CMK (cell line): ENCODE measurements at regions not wholly inside any gene's neighbourhood (a gene's known extent, or its start where the extent isn't known, plus 50 kb on each side); places are given as distances from the start of the nearest gene placed in this dataset.

Source experiments
- DNase-seq: peaks from one replicate; pipeline ENCODE4 v3.0.0-alpha.2; 2010; ENCODE audit warnings: low read depth

DNA sequence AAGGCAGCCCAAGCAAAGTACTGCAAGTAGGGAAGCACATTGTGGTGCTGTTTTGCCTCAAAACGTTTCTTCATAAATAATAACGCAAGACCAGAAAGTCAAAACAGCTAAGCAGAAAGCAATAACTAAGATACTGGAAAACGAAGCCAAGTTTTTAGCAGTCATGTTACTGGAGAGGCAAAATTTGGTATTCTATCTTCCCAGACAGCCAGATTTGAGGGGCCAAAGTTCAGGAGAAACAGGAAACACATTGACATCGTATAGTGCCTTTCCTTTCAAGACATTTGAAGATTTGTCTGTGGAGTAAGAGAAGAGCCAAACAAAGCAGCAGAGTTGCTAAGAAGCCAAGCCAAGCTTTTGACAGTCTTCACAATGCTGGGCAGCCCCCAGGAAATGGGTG, 843.6 kb upstream of the NECTIN3 start:
- DNase-seq: no peak

DNA sequence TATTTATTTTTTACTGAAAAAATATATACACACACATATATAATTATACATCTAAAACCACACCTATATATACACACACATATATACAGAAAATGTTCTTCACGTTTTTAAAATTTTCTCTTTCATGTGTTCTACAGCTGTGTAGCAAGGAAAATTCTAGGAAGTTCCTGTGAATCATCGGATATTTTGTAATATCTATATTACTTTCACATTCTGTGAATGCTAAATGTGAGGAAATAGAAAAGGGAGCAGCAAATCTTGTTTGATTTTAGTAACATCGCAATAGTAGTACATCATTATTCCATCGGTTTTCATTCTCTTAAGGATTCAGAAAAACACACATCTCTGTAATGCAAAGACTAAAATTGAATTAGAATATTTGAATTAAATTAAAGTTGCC, 836.8 kb upstream of the NECTIN3 start:
- no peak for DNase-seq

DNA sequence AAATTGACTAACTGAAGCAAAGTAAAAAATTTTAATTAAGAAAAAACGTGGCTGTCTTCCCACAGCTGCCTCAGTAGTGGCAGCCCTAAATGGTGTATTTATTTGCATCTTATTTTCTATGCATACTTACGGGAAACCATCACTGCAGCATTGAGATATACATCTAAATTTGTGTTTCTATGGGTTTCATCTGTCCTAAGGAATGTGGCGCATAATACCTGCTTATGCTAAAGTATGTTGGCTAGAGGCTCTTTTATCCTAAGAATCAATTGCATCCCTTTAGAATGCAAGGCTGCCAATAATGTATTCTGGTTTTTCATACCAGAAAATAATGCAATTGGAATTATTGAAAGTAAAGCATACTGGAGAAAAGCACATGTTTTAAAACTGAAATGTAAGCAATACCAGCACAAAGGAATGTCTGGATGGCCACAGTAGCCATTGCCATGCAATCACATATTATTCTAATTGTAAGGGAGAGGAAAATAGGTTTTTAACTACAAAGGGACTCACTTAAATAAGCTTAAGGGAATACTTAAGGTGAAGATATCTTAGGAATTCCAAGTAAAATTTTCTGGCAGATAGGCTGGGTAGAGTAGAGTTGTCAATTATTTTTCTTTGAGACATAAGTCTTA, 834.5 kb upstream of the NECTIN3 start:
- no peak for DNase-seq

DNA sequence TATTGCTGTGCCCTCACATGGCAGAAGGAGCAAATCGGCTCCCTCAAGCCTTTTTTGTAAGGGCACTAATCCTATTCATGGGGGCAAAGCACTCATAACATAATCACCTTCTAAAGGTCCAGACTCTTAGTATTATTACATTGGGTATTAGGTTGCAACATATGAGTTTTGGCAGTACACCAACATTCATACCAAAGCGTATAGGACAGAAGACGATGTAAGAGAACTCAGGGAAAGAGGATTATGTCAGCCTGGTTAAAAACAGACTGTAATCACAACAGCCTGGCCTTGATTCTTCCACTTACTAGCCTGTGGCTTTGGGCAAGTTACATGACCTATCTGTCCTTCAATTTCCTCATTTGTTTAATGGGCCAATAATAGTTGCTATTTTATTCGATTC, 828.5 kb upstream of the NECTIN3 start:
- no peak for DNase-seq

DNA sequence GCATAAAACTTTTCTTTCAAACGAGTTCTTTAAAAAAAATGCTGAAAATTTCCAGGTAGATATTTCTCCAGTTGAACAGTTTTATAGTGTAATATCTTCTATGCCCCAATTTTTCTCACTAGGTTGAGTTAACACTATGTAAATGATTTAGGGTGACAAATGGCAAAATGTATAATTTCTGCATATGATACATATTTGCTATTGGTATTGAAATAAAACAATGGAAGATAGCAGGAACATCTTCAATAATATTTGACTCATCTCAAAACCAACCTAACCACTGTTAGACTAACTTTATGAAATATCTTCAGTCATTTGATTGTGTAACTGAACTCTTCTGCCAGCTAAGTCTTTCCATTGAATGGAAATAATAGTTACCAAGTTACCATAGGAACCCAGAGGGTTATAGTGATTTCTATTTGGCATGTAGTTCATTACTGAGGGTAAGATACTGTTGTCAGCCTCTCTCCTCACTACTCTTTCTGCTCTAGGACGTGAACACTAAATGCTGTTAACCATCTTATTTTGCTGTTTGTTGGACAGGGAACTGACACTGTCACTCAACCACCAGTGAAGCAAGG, 824.7 kb upstream of the NECTIN3 start:
- no peak for DNase-seq

DNA sequence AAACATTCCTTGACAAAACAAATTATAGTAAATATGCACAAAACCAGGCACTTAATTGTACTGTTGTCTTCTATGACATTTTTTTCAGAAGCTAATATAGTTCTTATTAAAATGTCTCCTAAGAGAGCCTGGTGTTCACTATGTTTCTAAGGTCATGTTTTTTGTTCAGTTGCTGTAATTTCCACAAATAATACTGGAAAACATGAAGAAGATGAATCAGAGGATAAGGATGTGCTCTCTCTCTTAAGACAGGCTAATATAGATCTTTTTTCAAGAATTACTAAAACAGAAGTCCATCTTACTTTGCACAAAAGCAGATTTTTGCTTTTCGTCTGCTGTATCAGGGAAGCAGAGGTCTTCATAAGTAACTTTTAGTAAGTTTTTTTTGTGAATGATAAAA, 823.0 kb upstream of the NECTIN3 start:
- DNase-seq: no peak

DNA sequence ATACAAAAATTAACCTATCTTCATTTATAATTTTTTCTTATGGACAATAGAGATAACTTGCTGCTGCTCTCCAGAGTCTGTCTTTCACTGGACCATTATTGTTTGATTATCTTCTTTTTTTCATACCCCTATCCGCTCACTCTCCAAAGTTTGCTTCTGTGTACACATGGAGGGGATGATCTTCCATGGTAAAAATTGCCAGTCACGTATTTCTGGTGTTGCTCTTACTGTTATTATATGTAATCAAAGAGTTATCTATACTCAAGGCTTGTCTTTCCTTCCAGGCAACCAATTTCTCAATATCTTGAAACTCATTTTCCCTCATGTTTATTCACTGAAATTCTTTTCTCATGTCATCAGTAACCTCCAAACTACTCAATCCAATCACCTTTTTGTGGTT, 817.8 kb upstream of the NECTIN3 start:
- no peak for DNase-seq

DNA sequence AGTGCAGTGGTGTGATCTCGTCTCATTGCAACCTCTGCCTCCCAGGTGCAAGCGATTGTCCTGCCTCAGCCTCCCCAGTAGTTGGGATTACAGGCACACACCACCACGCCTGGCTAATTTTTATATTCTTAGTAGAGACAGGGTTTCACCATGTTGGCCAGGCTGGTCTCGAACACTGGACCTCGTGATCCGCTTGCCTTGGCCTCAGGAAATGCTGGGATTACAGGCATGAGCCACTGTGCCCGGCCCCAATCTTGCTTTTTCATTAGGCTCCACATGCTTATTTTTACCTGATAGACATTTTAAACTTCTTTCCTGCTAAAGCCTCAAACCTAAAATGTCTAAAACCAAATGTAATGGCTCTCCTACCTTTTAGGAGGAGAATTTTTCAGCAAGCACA, 817.0 kb upstream of the NECTIN3 start:
- DNase-seq: no peak

DNA sequence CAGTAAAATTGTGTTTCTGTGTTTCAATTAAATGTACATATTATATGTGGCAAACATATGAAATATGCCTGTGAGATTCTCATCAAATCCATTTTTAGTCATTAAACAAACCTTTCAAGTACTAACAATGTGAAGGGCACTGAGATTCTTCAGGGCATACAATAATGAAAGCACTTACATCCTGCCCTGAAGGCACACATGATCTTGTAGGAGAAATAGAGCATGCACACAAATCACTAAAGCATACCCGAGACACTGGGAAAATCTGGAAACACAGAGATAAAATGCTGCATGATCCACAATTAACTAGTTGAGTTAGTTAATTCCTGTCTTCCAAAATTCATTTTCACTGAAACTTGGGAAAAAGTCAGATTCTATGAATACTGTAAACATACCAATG, 810.5 kb upstream of the NECTIN3 start:
- DNase-seq: no peak

DNA sequence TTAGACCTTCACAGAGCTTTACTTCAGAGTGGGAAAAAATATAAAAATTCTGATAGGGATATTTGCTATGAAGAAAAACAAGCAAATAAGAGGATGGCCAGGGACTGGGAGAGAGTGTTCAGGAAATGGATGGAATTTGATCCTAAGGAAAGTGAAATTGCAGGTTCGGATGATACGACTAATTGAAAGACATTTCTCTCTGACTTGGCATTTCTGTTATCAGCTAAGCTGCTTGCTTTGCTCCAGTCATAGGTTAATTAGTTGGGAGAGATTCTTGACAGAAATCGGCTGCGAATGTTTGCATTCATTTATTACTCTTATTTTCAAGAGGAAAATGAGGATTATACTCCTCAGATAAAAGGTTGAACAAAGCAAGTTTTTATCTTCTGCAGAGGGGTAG, 808.7 kb upstream of the NECTIN3 start:
- DNase-seq: no peak

DNA sequence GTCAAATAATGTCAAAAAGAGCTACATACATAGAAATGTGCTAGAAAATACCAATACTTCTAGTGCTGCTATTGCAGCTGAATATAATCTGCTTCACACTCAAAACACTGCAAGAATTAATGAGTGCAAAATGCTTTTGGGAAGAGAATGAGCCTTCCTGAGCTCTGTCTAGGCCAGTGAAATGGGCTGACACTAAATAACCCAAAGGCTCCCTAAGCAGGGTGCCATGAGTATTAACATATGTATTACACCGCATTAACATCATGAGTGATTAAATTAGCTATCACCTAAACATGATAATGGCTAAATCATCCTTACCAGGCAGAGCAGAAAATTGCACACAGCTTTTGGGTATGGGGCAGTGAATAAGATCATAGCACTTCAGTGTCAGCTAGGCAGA, 806.3 kb upstream of the NECTIN3 start:
- no peak for DNase-seq

DNA sequence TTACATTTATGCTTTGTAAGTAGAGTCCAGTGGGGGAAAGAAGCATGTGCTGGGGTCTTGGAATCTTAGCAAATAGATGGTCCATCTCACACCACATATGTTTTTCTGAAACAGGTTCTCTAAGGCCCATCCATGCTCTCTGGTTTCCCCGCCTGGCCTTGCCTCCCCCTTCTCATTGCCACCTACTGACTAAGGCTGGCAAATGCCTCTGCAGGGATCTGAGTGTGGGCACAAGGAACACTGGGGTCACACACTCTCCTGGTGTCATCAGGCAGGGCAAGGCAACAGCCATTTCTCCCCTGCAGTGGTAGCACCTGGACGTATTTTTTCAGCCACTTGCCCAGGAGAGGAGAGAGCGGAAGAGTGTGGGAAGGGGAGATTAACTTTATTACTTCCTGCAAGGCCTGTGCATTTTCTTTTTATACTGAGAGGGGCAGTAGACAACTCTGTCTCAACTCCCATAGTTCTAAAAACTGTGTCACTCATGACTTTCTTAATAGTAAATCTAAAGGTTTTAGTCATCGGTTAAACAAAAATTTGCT, 804.2 kb upstream of the NECTIN3 start:
- DNase-seq: no peak

DNA sequence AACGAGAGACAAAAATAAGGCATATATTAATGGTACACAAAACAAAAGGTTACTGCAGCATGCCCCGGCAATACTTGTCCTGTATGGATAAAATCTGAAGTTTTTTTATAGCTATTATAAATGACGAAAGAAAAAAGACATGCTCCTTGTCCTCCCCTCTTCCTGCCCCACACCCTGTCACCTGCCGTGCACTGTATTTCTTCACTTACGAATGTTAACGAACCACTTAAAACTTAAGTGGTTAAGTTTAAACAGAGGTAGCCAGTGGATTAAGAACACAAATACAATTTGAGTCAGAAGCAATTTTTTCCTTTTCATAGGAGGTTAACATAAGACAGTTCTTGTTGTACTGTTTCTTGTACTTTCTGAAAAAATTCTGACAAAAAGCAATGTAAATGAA, 799.1 kb upstream of the NECTIN3 start:
- no peak for DNase-seq

DNA sequence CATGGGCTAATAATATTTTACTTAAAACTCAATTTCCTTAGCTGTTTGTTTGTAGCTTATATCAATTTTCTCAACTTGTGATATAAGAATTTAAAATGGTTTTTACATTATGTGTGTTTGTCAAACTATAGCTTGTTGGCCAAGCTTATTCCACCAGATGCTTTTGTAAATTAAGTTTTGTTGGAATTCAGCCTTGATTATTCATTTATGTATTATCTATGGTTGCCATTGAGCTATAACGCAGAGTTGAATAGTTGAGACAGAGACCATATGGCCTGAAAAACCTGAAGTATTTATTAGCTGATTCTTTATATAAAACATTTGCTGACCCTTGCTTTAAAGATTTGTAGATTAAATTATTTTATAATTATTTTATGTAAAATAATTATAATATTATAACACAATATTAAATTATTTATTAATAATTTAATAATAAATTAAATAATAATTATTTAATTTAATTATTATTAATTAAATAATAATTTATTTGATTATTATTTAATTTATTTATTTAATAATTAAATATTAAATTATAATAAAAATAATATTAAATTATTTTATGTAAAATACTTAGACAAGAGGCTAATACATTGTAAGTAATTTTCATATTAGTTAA, 779.6 kb upstream of the NECTIN3 start:
- no peak for DNase-seq

DNA sequence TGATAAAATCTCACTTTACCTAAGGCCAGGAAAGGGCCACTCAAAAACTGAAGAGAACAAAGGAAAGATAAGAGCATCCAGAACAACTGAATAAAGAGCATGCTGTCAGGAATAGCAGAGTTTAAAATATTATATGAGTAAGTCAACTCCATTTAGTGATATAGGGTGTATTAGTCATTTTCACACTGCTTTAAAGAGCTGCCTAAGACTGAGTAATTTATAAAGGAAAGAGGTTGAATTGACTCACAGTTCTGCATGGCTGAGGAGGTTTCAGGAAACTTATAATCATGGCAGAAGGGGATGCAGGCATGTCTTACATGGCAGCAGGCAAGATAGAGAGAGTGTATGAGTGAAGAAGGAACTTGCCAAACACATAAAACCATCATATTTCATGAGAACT, 778.0 kb upstream of the NECTIN3 start:
- no peak for DNase-seq

DNA sequence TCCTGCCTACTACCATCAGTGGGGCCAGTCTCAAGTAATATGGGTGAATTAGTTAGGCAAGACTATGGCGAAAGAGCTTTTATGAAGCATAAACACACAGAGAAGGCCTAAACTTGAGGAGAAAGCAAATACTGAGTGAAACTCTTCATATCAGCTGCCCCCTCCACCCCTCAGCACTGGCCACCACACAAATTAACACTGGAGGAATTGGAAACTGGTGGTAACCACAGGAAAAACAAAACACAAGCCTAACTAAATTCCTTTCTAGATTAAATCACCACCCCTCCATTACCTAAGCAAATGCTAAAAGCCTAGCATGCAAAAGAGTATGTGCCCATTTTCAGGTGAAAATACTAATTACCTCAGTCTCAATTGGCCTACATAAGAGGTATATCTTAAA, 774.7 kb upstream of the NECTIN3 start:
- DNase-seq: no peak

DNA sequence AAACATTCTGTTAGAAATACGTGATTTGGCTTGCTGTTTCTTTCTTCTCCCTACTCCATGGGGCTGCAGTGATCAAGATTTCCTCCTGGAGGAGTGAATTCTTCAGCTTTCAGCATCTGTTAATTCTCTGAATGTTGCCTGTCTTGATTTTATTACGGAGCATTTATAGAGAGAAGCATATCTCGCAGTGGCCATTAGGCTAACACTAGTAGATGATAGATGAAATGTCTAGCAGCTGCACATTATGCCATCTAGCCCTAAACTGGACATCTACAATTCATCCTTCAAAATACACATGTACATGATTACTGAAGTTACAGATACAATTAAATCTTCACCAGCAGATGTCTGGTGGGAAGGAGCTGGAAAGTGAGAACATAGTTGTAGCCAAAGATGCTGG, 769.8 kb upstream of the NECTIN3 start:
- DNase-seq: no peak

DNA sequence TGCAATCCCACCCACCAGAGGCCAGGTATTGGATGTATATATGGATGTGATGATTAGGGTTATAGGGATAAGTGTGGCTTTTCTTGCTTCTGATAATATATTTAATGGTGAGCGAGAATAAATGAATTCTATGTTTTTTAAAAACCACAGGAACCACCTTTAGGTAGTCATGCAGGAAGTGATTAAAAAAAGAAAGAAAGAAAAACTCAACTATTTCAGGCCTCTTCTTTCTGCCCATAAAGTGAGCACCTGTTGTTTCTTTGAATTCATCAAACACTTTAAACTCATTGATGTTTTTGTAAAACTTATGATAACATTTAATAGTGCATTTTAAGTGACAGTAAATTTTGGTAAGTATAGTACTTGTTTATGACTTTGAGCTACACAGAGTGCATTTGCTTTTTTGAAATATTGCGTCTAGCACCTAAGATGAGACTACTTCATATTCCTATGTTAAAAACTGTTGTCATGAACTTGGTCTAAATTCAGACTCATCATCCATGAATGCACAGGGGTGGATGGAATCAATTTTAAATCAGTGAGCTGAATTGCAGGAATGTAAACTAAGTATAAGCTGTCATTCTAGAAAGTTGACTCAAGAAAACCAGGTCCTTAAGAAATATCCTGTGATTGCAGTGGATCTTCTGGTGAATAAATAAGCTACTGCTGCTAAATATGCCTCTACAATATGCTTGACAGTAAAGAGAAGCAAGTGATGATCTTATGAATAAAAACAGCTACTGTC, 764.4 kb upstream of the NECTIN3 start:
- no peak for DNase-seq

DNA sequence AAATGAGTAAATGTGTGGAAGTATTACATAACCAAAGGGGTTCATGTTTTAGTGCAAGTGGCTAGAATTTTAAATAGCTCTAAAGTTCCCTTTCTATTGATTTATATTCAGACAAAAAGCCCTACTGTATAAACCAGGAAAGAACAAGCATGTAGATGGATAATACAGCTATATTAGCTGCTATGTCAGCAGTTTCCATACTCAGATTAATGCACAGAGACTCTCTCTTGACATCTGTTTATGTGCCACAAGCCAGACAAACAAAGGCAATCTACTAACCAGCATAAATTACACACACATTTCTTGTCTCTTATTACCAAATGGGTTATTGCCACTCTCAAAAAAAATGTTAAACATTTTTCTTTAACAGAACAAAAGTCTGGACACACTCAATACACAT, 760.1 kb upstream of the NECTIN3 start:
- no peak for DNase-seq

DNA sequence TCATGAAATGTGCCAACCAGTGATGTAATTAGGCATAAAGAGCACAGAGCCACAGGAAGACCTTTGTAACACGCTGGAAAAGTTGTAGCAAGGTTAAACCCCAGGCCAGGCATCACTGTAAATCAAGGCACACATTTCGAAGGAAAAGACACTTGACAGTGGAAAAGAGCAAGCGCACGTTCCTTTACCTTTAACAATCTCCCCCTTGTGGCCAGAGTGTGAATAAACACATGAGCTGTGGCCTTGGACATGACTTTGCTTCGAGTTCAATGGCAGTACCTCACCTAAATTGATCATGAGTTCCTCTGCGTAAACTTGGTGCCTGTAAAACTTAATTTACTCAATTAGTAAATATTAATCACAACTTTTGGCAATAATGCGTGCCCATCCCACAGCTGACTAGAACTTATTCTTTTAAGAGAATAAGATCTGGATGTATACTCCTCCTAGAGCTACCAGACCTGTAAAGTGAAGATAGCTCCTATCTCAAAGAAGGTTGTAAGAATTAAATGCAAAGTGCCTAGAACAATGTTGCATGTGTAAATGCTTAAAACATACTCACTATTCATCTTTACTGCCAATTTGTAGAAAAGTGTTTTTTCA, 757.0 kb upstream of the NECTIN3 start:
- DNase-seq: peak; percentile 37

DNA sequence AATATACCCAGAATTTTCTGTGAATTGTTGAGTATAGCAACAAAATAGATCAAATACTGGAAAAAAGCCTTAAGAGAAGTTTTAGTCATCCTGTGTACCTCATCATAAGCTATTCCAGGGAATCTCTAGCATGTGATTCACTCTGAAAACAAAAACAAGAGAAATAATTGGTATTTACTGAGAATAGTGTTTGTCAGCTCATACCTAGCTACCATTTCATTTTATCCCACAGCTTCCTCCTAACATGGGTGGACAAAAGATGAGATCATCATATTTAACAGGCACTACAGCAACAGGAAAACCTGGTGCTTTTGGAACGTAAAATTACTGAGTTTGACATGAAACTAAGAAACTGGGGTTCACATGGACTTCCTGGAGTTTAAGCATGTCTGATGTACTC, 753.5 kb upstream of the NECTIN3 start:
- DNase-seq: no peak

DNA sequence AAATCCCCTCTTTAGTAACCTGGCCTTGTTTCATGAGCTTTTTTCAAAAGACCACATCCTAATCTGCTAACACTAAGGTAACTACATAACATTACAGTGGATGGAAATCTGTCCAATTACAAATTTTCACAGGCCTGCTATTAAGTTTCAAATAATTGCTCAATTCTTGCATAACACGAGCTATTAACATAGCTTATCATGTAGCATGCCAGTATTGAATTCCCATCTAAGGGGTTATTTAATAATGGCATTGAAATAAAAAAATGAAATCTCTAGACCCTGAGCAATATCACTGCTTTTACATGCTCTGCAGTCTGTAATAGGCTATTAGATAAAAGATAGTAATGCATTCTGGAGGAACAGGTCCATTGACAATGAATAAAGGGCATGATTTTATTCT, 748.3 kb upstream of the NECTIN3 start:
- no peak for DNase-seq
